HG03354 (cell line): ENCODE measurements at regions not wholly inside any gene's neighbourhood (a gene's known extent, or its start where the extent isn't known, plus 50 kb on each side); places are given as distances from the start of the nearest gene placed in this dataset.

Experiments used
- ATAC-seq: cut with Tn5 transposase; IDR thresholded peaks from one replicate; pipeline ENCODE4 v1.9.1; 2021; ENCODE audit warnings: mild to moderate bottlenecking; ENCODE audit not compliant: unreplicated experiment, poor library complexity, severe bottlenecking

DNA sequence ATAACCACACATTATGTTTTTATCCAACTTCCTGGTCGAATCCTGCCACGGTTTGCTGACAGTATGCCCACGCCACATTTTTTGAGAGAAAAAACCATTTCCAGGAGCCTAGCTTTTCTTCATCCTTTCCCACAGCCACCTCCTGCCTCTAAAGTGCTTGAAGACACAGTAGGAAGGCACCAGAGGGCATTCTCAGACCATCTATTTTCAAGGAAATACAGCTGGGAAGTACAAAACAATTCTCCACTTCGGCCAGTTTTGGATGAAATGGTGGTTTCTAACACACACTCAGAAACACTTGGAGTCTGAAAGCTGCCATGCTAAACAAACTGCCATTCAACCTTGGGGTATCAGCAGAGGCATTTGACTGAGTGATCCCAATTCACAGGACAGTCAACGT is 86.3 kb upstream of the RPS23 start:
- ATAC-seq = no peak

DNA sequence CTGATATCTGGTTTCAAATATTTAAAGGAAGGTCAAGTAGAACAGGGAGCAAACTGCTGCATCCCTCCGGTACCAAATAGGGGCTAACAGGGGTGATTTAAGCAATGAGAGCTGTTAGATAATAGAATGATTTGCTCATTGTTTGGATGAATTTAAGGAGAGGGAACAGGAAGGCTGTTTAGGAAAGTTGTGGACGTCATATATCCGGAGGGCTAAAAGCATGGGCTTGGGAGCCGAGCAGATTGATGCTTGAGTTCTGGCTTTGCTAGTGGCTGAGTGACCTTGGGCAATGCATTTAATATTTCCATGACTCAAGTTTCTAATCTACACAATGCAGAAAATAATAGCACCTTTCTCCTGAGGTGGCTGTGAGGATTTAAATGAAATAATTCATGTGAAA is 85.4 kb upstream of the RPS23 start:
- no peak for ATAC-seq

DNA sequence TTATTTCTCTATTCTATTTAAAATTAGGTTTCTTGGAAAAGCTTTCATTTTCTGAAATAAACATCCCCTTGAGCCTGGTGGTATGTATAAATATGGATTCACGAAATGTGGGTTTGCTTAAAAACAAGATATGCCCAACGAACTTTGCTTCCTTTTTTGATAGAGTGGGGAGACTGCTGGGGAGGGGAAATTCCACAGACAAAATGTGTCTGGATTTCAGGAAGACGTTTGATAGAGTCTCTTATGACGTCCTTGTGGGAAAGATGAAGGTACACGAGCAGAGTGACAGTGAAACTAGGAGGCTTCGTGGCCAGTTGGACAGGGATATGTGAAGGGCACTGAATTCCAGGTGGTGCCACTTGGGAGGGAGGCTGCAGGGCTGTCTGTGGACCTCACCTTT is 84.5 kb upstream of the RPS23 start:
- no peak for ATAC-seq

DNA sequence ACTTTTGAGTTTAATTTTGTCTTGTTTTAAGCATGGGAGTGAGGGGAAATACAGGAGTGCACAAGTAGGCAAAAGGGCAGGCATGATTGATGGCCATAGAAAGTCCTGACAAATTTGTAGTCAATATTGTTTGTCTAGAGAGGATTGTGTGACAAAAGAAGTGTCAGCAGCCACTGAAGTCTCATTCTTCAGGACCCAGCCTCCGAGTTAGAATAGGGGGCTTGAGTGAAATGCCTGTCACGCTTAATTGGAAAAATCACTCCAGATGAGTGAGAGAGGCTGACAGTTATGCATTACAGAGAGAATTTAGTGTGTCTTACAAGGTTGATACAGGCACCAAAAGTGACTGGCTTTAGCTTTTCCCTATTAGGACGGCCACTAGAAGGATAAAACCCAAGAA is 81.9 kb upstream of the RPS23 start:
- ATAC-seq = no peak

DNA sequence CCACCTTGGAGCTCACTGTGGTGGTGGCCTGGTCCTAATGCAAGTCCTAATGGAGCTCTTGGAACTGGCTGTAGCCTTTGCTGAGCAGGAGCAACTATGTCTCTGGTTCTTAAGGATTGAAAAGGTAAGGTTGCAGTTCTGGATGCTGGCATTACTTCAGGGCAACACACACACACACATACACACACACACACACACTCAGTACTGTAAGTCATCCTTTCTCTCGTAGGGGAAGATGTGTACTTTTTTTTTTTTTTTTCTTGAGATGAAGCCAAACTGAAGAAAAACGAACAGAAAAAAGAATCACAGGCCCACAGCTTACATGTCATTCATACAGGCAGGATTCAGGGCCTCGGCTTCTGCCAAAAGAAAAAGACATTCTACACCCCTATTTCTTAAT is 81.1 kb upstream of the RPS23 start:
- no peak for ATAC-seq

DNA sequence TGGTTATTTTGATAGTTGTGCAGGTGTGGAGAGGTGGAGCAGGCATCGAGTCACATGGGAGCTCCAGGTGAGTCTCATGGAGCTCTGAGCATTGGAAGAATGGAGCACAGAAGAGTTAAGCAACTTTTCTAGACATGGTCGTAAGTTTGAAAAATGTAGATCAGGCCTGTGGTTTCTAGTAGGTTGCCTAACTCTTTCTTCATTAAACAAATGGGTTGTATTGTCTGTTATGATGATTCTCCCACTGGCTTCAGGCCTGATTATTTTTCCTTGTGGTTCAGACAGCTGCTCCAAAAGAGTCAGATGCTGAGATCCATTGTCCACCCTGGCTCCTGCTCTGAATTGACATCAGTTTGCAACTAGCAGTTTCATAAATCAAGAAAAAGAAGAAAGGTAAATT is 80.3 kb upstream of the RPS23 start:
- ATAC-seq = no peak

DNA sequence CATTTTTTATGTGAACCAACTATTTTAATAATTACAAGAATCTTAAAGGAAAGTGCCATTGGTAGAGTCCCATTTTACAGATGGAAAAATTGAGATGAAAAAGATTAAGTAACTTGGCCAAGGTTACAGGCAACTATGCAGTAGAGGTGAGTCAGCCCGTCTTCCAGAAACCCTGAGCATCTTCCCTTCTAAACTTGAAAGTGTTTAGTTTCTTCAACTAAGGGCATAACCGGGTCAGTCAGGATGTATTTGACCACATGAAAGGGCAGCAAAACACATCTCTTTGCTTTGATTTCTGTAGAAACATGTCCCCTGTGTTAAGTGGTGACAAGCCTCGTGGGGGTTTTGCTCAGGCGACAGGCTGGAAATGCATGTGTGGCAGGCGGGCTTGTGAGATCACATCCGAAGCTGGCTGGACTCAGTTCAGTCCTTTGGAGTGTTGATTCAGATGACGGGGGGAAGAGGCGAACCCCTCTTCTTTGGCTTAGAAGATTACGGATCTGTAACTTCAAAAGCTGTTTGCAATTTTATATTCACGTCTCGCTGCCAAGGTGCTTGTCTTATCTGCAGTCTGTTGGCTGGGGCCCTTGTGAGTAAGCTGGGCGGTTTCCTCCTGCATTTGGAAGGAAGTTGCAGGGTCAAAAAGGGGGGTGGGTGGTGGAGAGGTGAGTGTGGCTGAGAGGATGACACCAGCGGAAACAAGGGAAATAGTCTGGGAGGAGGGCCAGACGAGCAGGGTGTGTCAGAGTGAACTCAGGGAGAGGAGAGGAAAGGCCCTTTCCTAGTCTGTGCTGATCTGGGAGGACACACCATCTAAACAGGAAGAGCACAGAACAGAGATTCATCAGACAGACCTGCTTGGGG is 78.9 kb upstream of the RPS23 start:
- ATAC-seq = peak; percentile 53

DNA sequence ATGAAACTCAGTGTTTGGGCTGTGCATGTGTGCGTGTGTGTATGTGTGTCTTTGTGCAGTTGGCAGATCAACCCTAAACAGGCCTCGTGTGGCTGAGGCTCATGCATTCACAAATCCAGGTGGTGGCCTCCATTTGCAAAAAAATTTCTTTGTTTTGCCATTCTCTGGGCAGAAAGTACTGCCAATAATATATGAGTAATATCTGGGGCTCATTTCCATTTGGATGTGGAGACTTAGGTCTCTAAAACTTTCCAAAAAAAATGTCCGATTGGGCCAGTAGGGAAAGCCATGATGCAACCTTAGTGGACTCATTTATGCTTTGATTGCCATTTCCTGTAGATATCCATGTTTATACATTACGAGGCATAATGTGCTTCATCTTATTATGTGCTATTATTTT is 77.9 kb upstream of the RPS23 start:
- ATAC-seq = no peak

DNA sequence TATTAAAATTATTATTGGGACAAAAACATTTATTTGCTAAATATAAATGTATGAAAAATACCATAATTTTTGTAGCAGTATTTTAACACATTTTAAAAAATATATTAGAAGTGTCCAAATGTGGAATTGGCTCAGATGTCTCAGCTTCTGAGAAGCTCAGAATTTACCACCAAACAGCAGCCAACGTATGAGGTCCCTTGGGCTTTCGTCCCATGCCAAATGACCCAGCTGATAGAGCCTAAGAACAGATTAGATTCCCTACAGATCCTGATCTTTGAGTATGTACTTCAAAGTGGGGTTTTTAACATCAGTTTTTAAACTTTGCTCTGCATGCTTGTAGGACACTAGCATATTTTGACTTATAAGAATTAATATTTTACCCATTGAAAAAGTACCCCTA is 77.3 kb upstream of the RPS23 start:
- ATAC-seq = no peak

DNA sequence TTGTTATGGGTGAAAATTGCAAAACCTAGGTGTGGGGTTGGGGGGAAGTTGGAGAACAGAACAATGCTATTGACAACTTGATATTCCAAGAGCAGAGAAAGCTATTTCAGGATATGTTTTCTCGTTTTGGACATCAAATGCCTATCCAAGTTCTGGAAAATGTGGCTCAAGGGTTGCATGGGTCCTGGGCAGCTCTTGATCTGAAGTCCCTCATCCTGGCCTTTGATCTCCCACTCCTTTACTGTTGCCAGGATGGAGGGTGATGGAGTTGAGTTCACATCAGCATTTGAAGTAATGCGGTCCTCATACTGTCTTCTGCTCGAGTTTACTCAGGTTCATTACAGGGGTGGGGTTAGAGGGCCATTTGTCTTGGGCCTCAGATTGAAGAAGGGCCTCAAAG is 76.9 kb upstream of the RPS23 start:
- ATAC-seq = no peak

DNA sequence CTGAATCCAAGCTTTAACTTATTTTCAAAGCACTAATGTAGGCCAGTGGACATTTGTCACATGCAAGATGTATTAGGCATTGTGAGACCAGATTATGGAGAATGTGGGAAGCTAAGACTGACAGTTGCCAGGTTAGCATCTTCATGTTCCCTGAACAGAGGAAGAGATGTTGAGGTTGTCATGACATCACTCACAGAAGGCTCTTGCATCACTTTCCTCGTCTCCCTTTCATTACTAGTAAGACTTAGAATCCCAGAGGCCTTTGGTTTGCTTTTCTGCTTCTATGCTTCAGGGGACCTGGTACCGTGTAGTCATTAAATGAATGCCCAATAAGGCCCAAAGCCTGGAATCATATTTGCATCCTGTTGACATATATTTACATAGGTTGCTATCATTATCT is 76.4 kb upstream of the RPS23 start:
- ATAC-seq = no peak

DNA sequence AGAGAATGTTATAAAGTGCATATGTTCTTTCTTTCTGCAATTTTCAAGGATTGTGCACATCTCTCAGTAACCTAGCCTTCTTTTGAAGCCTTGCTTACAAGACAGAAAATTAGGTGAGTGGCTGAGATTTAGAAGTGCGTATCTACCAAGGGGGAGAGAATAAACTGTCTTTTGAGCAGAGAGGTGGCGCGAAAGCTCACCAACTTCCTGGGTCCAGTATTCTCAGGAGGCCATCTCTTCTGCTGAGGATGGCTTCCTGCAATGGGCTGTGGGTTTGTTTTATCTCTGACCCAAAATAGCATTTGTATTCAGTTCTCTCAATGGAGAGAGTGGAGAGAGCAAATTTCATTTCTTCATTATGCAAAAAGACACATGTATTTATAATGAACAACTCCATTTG is 75.4 kb upstream of the RPS23 start:
- ATAC-seq = no peak

DNA sequence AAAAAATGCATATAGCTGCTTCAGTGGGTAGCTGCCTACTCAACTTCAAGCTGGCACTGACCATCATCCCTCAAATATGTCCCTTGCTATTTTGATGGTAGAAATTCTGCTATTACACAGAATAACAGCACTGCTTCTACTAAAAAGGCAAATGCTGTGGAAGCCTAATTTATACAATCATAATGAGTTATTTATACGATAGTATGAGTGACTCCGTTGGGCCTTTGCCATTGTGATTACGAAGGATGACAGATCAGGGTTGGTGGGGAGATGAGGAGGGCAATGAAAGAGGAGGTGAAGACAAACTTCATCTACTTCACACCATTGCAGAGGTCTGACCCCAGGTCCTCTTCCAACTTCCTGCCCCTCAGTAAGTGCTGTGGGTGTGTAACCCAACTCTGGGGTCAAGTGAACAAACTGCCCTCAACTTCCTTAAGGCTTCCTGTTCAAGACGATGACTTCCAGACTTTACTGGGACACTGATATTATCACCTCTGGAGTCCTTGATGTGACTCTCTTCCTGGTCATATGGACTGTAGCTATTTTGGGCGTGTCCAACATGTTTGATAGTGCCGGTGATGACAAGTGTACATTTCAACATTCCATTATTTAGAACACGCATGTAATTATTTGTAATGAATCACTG is 74.1 kb upstream of the RPS23 start:
- peak; percentile 5 for ATAC-seq

DNA sequence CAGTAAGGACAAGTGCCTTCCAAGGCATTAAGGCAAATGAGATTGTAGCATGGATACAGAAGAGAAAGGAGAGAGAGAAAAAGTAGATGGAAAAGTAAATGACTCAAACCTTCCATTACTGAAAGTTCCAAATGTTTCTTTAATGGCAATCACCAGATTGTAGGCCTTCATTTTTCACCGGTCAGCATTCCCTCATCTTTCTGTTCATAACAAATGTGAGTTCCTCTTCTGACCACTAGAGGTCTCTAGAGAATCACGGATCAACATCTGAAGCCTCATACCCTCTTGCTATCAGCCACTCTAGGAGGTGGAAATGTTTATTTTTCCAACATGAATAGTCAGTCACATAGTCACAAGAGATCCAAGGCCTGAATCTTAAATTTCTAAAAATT is 73.6 kb upstream of the RPS23 start:
- peak; percentile 81 for ATAC-seq

DNA sequence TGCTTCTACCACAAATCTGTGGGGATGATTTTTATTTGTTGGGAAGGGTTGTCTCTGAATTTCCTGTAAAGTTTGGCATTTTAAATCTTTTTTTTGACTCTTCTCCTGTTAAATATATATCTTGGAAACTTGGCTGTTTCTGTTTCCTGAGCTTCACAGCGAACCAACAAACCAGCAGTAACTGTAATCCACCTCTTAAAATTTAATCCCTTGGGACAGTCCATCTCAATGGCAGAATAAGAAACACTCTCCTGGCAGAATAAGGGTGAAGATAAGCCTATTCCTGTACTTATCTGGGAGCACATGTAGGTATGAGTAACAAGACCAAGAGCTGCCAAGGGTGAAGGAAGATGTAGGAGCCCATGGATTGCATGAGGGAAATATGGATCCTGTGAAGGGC is 73.1 kb upstream of the RPS23 start:
- no peak for ATAC-seq

DNA sequence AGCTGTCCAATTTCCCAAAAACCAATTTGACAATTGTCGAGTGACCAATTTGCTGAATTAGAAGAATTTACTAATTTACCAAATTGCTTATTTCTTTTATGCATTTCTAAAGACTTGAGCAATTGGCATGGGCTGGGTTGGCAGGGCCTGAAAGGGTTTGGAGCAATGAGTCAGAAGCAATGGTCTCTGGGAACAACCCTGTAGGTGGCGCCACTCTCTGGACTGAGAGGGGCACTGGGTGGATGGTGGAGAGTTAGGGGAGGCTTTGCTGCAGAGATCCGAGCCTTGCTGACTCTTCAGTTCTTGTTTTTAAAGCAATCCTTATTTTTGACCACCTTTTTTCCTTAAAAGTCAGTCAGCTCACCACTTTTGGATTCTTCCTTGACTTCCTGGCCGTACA is 71.5 kb upstream of the RPS23 start:
- ATAC-seq = no peak

DNA sequence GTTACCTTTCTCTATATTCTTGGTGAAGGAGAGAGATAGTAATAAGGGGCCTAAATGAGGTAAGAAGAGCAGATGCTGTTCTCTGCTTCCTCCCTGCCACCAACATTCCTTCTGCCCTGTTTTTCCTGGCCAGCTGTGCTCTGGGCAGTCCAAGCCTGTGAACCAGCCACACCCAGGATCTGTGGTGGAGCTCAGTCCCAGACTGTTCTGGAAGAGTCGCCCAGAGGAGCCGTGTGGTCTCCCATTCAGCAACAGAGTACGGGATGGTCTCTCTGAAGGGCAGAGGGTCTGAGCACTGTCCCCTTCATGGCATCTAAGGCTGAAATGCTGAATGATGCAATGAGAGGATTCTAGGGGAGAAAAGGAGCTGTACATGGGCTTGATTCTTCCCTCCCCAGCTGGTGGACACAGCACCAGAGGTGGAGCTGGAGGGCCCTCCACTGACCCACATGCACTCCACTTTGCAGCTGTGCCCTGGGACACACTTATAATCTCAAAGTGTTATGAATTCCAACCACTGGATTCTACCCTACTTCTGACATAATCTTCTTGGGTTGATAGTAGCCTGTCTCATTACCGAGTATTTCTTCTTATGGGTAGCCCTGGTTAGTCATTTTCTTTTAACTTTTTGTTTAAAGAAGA is 70.8 kb upstream of the RPS23 start:
- no peak for ATAC-seq

DNA sequence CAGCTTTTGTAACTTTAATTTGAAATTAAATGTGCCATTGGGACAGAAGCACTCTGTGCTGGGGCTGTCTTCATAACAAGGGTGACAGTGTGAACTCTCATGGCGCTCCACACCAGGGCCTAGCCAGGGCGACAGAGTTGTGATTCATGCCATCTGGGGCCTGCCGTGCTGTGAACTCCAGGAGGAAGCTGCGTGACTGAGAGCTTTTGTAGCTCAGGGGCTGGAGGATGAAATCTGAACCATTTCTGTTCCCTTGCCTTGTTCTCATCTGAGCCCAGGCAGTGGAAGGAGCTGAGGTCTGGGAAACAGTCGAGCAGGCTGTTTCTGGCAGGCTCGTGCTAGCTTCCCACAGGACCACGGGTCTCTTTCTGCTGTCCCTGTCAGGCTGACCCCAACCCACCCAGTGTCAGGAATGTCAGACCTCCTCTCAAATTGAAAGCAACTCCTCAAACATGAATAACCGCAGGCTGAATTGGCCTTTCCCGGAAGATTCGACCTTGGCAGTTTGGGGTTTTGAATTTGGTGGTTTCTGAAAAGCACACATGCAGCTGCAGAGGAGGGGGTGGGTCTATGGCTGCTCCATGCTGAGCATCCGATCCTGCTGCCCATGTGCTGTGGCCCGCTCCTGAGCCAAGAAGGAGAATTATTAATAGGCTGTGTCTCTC is 69.2 kb upstream of the RPS23 start:
- ATAC-seq = no peak

DNA sequence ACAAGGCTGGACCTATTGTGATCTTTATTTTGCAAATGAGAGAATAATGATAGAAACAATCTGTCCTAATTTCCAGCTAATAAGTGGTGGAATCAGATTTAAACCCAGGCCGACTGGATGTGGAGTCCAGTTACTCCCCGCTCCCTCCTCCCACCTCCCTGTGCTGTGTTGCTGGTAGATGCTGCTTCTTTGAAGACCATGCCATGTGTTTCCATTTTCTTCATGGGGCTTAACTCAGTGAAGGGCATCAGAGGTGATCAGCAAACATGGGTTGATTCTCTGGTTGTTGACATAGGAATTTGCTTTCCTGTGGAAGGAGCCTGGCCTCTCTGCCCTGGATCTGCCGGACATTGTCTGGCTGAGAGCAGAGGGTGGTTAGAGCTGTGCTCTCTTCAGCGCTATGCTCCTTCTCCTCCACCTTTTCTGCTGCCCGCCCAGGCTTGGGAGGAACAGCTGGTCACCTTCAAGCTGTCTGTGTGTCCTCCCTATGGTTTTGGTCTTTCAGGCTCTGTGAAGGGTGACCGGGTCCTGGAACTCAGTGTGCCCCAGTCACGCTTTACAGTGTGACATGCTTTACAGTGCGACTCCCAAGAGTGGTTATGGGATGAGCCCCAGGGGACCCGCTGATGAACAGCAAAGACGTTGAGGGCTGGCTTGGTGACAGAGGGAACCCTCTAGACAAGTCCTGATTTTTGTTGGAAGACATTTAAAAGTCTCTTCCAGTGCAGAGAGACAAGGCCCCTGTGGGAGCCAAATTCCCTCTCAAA is 68.4 kb upstream of the RPS23 start:
- no peak for ATAC-seq

DNA sequence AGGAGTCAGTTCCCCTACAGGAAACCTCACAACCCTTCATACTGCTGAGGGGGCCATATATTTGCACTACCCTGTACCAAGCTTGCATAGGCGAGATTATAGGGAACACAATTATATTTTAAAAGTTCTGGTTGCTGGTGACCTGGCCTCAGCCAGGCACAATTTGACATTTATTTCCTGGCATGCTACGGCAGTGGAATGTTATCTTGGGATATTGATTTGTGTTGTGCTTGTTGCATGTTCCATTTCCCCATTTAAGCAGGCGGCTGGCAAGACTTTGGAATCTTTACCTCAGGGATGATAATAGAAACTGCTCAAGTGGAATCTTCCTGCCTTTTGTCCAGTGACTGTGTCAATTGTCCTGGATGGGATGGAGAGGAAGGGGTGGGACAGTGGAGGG is 67.0 kb upstream of the RPS23 start:
- no peak for ATAC-seq
